IPS-NIHi7 (cell line): ENCODE measurements at regions not wholly inside any gene's neighbourhood (a gene's known extent, or its start where the extent isn't known, plus 50 kb on each side); places are given as distances from the start of the nearest gene placed in this dataset.

ENCODE experiments used
- DNase-seq: peaks from one replicate; pipeline ENCODE4 v3.0.0; 2012; ENCODE audit warnings: mixed read lengths; ENCODE audit errors: extremely low spot score

GRCh38 chr21:27649762-27650161 lies 682.9 kb upstream of the ADAMTS5 start:
- DNase-seq, result no peak

GRCh38 chr21:27649323-27649722 lies 682.4 kb upstream of the ADAMTS5 start:
- no peak for DNase-seq

- DNase-seq, result no peak
Measured at GRCh38 chr21:27648560-27648959, 681.7 kb upstream of the ADAMTS5 start.

- DNase-seq, result no peak
Measured at GRCh38 chr21:27647921-27648320, 681.0 kb upstream of the ADAMTS5 start.

- DNase-seq, result no peak
Measured at GRCh38 chr21:27647401-27647800, 680.5 kb upstream of the ADAMTS5 start.

GRCh38 chr21:27646691-27647090 lies 679.8 kb upstream of the ADAMTS5 start:
- no peak for DNase-seq

- DNase-seq, result no peak
Measured at GRCh38 chr21:27646056-27646455, 679.2 kb upstream of the ADAMTS5 start.

- DNase-seq, result no peak
Measured at GRCh38 chr21:27645285-27645684, 678.4 kb upstream of the ADAMTS5 start.

GRCh38 chr21:27643326-27643725 lies 676.4 kb upstream of the ADAMTS5 start:
- DNase-seq, result no peak

GRCh38 chr21:27639286-27639685 lies 672.4 kb upstream of the ADAMTS5 start:
- no peak for DNase-seq

- DNase-seq, result no peak
Measured at GRCh38 chr21:27636656-27637055, 669.8 kb upstream of the ADAMTS5 start.

GRCh38 chr21:27633631-27634030 lies 666.7 kb upstream of the ADAMTS5 start:
- no peak for DNase-seq

- no peak for DNase-seq
Measured at GRCh38 chr21:27631471-27631870, 664.6 kb upstream of the ADAMTS5 start.

- DNase-seq, result no peak
Measured at GRCh38 chr21:27622631-27623030, 655.7 kb upstream of the ADAMTS5 start.

- no peak for DNase-seq
Measured at GRCh38 chr21:27614231-27614630, 647.3 kb upstream of the ADAMTS5 start.

- no peak for DNase-seq
Measured at GRCh38 chr21:27606422-27606821, 639.5 kb upstream of the ADAMTS5 start.

- no peak for DNase-seq
Measured at GRCh38 chr21:27596196-27596595, 629.3 kb upstream of the ADAMTS5 start.

GRCh38 chr21:27595716-27596115 lies 628.8 kb upstream of the ADAMTS5 start:
- no peak for DNase-seq

GRCh38 chr21:27590271-27590670 lies 623.4 kb upstream of the ADAMTS5 start:
- no peak for DNase-seq

- no peak for DNase-seq
Measured at GRCh38 chr21:27589781-27590180, 622.9 kb upstream of the ADAMTS5 start.

- DNase-seq, result no peak
Measured at GRCh38 chr21:27586986-27587385, 620.1 kb upstream of the ADAMTS5 start.

- no peak for DNase-seq
Measured at GRCh38 chr21:27586326-27586725, 619.4 kb upstream of the ADAMTS5 start.

GRCh38 chr21:27584256-27584655 lies 617.4 kb upstream of the ADAMTS5 start:
- no peak for DNase-seq

- DNase-seq, result no peak
Measured at GRCh38 chr21:27582948-27583430, 616.1 kb upstream of the ADAMTS5 start.
